SK-N-MC (cell line): ENCODE measurements at regions not wholly inside any gene's neighbourhood (a gene's known extent, or its start where the extent isn't known, plus 50 kb on each side); places are given as distances from the start of the nearest gene placed in this dataset.

Experiments used
- DNase-seq: peaks from one replicate; pipeline ENCODE4 v3.0.0-alpha.2; 2011; ENCODE audit warnings: low read depth, low spot score
- H3K27ac ChIP-seq: fragments of 200-600 bp; sonication (generic); 2 replicates; pipeline ENCODE4 v1.5.1; 2016; ENCODE audit warnings: mixed run types
- H3K36me3 ChIP-seq: fragments of 200-600 bp; sonication (generic); 2 replicates; pipeline ENCODE4 v1.6.1; 2017; ENCODE audit warnings: antibody characterized with exemption, low read length, mixed read lengths; ENCODE audit not compliant: insufficient read depth
- H3K4me3 ChIP-seq: fragments of 200-600 bp; sonication (generic); 2 replicates; pipeline ENCODE4 v1.5.1; 2016
- H3K9ac ChIP-seq: fragments of 200-600 bp; sonication (generic); 2 replicates; pipeline ENCODE4 v1.8.0; 2017; ENCODE audit warnings: mixed run types, mixed read lengths; ENCODE audit not compliant: insufficient read length
- H3K9me3 ChIP-seq: fragments of 200-600 bp; sonication (generic); 2 replicates; pipeline ENCODE4 v1.6.1; 2017; ENCODE audit warnings: low read depth, mild to moderate bottlenecking, antibody characterized with exemption, low read length, moderate library complexity, mixed read lengths
- EZH2 ChIP-seq: fragments of 200-600 bp; sonication (generic); IDR thresholded peaks from one replicate; pipeline ENCODE4 v1.6.1; 2017; ENCODE audit warnings: antibody characterized with exemption
- FOXP2 ChIP-seq: optimal IDR thresholded peaks from 2 replicates; pipeline ENCODE3; 2011; ENCODE audit warnings: mild to moderate bottlenecking, moderate library complexity; ENCODE audit not compliant: insufficient read depth; ENCODE audit errors: extremely low read length, control extremely low read depth
- POLR2AphosphoS5 ChIP-seq: IDR thresholded peaks from 2 replicates; pipeline ENCODE4 v1.6.1; 2012; ENCODE audit warnings: mild to moderate bottlenecking, low read depth, low read length, borderline replicate concordance

GRCh38 chr4:114078636-114079035 is 99.2 kb upstream of the ARSJ start:
- no peak overlapping the region for H3K27ac ChIP-seq
- no peak for DNase-seq
- H3K9me3 ChIP-seq, result no peaks in the 10 kb centered on the region
- no peaks in the 10 kb centered on the region for H3K36me3 ChIP-seq
- no peak overlapping the region for H3K4me3 ChIP-seq
- H3K9ac ChIP-seq, result no peak overlapping the region
- no peak for TF ChIP-seq POLR2AphosphoS5
- no peak for TF ChIP-seq FOXP2
- TF ChIP-seq EZH2, result no peak

- H3K36me3 ChIP-seq, result no peaks in the 10 kb centered on the region
- no peak overlapping the region for H3K9ac ChIP-seq
- DNase-seq, result no peak
- TF ChIP-seq POLR2AphosphoS5, result no peak
- TF ChIP-seq EZH2, result no peak
- TF ChIP-seq FOXP2, result no peak
- H3K27ac ChIP-seq, result no peak overlapping the region
- no peak overlapping the region for H3K4me3 ChIP-seq
- H3K9me3 ChIP-seq, result no peaks in the 10 kb centered on the region
Observed at GRCh38 chr4:114081783-114082182, 102.3 kb upstream of the ARSJ start.

- H3K9ac ChIP-seq, result no peak overlapping the region
- no peak for DNase-seq
Observed at GRCh38 chr4:114082348-114082747, 102.9 kb upstream of the ARSJ start.

GRCh38 chr4:114085611-114086345 is 106.3 kb upstream of the ARSJ start:
- TF ChIP-seq EZH2 (no peak), POLR2AphosphoS5 (no peak), FOXP2 (no peak)
- Histone ChIP-seq H3K36me3 (no peaks in the 10 kb centered on the region), H3K9me3 (no peaks in the 10 kb centered on the region), H3K4me3 (no peak overlapping the region), H3K27ac (no peak overlapping the region), H3K9ac (no peak overlapping the region)
- DNase-seq, result no peak

More at GRCh38 chr4:114082348-114082747, 102.9 kb upstream of the ARSJ start:
- no peak overlapping the region for H3K27ac ChIP-seq
- TF ChIP-seq FOXP2 (no peak), EZH2 (no peak), POLR2AphosphoS5 (no peak)
- no peaks in the 10 kb centered on the region for H3K9me3 ChIP-seq
- H3K36me3 ChIP-seq, result no peaks in the 10 kb centered on the region
- no peak overlapping the region for H3K4me3 ChIP-seq

GRCh38 chr4:114087596-114088230 is 108.3 kb upstream of the ARSJ start:
- Histone ChIP-seq H3K27ac (peak overlapping the region; percentile 71), H3K9me3 (no peaks in the 10 kb centered on the region), H3K9ac (no peak overlapping the region), H3K36me3 (no peaks in the 10 kb centered on the region), H3K4me3 (no peak overlapping the region)
- no peak for TF ChIP-seq FOXP2
- TF ChIP-seq EZH2, result no peak
- TF ChIP-seq POLR2AphosphoS5, result no peak
- no peak for DNase-seq

GRCh38 chr4:114088481-114088880 is 109.0 kb upstream of the ARSJ start:
- TF ChIP-seq FOXP2 (no peak), EZH2 (no peak), POLR2AphosphoS5 (no peak)
- Histone ChIP-seq H3K36me3 (no peaks in the 10 kb centered on the region), H3K27ac (no peak overlapping the region), H3K9ac (no peak overlapping the region), H3K4me3 (no peak overlapping the region), H3K9me3 (no peaks in the 10 kb centered on the region)
- DNase-seq, result no peak

- H3K27ac ChIP-seq, result no peak overlapping the region
- H3K4me3 ChIP-seq, result no peak overlapping the region
- no peaks in the 10 kb centered on the region for H3K36me3 ChIP-seq
- TF ChIP-seq POLR2AphosphoS5 (no peak), EZH2 (no peak), FOXP2 (no peak)
- H3K9ac ChIP-seq, result no peak overlapping the region
- H3K9me3 ChIP-seq, result no peaks in the 10 kb centered on the region
- no peak for DNase-seq
Observed at GRCh38 chr4:114091546-114091945, 112.1 kb upstream of the ARSJ start.

- Histone ChIP-seq H3K9me3 (no peaks in the 10 kb centered on the region), H3K36me3 (no peaks in the 10 kb centered on the region), H3K27ac (no peak overlapping the region), H3K4me3 (no peak overlapping the region), H3K9ac (no peak overlapping the region)
- no peak for TF ChIP-seq FOXP2
- TF ChIP-seq EZH2, result no peak
- TF ChIP-seq POLR2AphosphoS5, result no peak
- DNase-seq, result no peak
Observed at GRCh38 chr4:114093221-114093715, 113.8 kb upstream of the ARSJ start.
